ENCODE measurements at regions not wholly inside any gene's neighbourhood (a gene's known extent, or its start where the extent isn't known, plus 50 kb on each side); places are given as distances from the start of the nearest gene placed in this dataset.

DNA sequence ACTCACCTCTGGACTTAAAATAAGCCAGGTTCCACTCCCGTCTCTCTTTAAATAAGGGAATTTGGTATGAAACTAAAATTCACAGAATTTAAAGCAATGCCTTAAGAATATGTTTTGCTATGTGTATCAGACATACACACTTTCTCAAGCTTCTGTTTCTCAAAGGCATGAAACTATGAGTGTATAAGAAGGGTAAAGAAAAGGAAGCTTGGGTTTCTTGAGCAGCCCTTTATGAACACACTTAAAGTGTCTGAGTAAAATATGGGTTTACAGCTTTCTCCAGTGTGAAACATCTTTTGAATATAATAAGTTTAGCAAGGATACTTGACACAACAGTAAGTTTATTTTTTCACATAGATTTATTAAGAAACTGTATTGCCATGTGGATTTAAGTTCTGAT lies 370.5 kb downstream of the TMA16 start:
- ChIA-PET CTCF (no interaction called here), POLR2A (no interaction called here)
- TF ChIP-seq, protein P1, sequence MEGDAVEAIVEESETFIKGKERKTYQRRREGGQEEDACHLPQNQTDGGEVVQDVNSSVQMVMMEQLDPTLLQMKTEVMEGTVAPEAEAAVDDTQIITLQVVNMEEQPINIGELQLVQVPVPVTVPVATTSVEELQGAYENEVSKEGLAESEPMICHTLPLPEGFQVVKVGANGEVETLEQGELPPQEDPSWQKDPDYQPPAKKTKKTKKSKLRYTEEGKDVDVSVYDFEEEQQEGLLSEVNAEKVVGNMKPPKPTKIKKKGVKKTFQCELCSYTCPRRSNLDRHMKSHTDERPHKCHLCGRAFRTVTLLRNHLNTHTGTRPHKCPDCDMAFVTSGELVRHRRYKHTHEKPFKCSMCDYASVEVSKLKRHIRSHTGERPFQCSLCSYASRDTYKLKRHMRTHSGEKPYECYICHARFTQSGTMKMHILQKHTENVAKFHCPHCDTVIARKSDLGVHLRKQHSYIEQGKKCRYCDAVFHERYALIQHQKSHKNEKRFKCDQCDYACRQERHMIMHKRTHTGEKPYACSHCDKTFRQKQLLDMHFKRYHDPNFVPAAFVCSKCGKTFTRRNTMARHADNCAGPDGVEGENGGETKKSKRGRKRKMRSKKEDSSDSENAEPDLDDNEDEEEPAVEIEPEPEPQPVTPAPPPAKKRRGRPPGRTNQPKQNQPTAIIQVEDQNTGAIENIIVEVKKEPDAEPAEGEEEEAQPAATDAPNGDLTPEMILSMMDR (IDR thresholded peaks at IDR 0.05; ENCODE audit: control extremely low read depth, extremely low read depth, low read depth, missing control alignments), result no peak
- no peak for DNase-seq (ENCODE audit: extremely low spot score)

DNA sequence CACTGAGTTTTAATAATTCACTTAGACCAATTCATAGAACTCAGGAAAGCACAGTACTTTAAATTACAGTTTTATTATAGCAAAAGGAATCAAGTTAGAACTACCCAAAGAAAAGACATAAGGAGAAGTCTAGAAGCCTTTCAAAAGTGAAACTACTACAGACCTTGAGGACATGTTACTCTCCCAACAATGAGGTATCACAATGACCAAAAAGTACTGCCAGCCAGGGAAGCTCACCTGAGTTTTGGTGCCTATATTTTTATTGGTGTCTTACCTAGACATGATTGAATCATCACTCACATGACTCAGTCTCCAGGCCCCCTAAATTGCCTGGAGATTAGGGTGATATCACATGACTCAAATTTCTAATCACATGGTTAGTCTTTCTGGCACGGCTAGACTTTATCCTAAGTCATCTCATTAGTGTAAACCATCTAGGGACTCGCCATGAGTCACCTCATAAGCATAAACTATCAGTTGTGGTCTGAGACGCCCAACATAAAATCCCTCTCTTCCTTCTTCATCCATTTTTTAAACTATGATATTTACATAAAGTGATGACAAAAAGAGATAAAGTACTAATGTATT lies 372.3 kb downstream of the TMA16 start:
- TF ChIP-seq, protein P1 (IDR thresholded peaks at IDR 0.05; ENCODE audit: control extremely low read depth, extremely low read depth, low read depth, missing control alignments), result no peak
- no peak for DNase-seq (ENCODE audit: extremely low spot score)
- ChIA-PET POLR2A (interaction anchor here (0.6 kb wide), 1 partner anchor 313 kb away, joined by 7 read pairs; no protein-coding TSS in a partner anchor), CTCF (interaction anchor here (1.2 kb wide), 1 partner anchor 81 kb away, joined by 4 read pairs; no protein-coding TSS in a partner anchor)

DNA sequence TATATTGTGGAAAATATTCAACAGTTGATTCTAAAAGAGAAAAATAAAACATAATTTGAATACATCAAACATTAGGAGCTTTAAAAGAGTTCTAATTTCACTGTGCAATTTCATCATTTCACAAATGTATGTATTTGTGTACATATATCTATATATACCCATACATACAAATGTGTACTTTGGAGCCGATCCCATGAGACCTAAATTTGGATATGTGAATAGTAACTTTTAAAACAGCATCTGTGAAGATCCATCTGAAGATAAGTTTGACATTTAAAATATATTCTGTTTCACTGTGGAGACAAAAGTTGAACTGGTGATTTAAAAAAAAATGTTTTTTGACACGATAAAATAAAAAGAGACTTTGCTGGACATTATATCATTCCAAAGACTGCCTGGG lies 374.0 kb downstream of the TMA16 start:
- ChIA-PET POLR2A (no interaction called here), CTCF (no interaction called here)
- TF ChIP-seq, protein P1 (IDR thresholded peaks at IDR 0.05; ENCODE audit: control extremely low read depth, extremely low read depth, low read depth, missing control alignments), result no peak
- DNase-seq (ENCODE audit: extremely low spot score), result no peak

DNA sequence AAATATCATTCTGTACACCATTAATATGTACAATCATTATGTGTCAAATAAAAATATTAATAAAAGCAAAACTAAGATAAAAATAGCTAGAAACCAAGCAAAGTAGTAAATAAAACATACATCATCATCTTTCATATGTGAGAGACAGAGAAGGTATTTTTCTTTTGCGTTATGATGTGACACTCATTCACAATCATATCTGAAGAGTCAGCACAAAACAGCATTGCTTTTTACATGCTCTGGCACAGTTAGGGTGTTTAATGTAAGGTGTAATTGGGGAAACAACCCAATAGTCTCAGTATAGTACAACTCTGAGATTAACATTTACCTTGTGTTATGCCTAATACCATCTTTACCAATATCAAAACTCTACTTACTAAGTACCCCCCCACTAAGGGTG lies 376.6 kb downstream of the TMA16 start:
- ChIA-PET POLR2A (no interaction called here), CTCF (interaction anchor here (1.2 kb wide), 1 partner anchor 11 kb away, joined by 3 read pairs; no protein-coding TSS in a partner anchor)
- TF ChIP-seq, protein P1 (IDR thresholded peaks at IDR 0.05; ENCODE audit: control extremely low read depth, extremely low read depth, low read depth, missing control alignments), result no peak
- DNase-seq (ENCODE audit: extremely low spot score), result no peak

DNA sequence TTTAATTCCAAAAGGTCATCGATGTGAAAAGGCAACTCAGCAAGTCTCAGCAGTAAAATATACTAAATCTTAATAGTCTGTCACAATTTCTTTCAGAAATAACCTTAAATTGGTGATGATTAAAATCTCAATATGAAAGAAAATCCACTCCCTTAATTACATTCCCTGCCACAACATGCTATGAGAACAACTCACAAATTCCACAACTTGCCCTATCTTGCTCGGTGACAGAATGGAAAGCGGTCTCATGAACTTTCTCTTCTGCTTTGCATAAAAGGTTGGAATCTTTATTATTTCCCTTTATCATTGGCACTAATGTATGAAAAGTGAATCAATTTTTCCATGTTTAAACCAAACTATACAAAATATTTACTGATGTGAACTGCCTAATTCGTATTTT lies 380.8 kb downstream of the TMA16 start:
- ChIA-PET POLR2A (no interaction called here), CTCF (interaction anchor here (1.3 kb wide), 1 partner anchor 15 kb away, joined by 3 read pairs; no protein-coding TSS in a partner anchor)
- TF ChIP-seq, protein P1 (IDR thresholded peaks at IDR 0.05; ENCODE audit: control extremely low read depth, extremely low read depth, low read depth, missing control alignments), result no peak
- no peak for DNase-seq (ENCODE audit: extremely low spot score)

DNA sequence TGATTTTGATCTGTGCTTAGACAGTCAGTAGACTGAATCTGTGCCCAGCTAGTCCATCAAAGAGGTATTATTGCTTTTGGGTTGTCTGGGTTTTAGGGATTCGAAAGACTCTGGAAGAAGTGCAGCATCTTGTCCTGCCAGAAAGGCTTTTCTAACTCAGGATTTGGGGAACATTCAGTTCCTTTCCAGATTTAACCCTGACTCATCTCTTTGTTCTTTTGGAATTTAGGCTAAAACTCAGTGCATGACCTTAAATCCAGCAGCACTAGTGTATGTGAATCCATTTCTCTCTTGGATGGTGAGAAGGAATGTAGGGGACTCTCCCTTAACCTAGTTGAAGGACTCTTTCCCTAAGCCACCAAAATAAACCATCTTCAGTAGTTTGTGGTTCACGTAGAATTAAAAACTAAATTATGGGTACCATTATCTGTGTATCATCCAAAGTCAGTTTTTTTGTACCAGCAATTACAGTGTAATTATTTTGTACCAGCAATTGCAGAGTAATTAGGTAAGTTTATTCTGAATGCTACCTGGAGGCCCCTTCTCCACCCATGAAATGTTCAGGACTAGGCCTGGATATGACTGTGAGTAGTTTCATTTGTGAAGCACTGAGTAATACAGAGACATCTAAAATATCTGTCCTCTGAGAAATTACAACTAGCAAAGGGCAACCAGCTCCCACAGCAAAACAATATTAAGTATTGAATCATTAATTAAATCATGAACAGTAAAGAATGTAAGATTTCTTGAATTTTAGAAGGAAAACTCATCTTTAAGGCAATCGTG lies 384.0 kb downstream of the TMA16 start:
- peak; percentile 10 for DNase-seq (ENCODE audit: extremely low spot score)
- ChIA-PET CTCF (no interaction called here), POLR2A (no interaction called here)
- TF ChIP-seq, protein P1 (IDR thresholded peaks at IDR 0.05; ENCODE audit: control extremely low read depth, extremely low read depth, low read depth, missing control alignments), result no peak

All from GM10248 (cell line).